Left cardiac atrium (tissue), 4 donors: ENCODE measurements at regions not wholly inside any gene's neighbourhood (a gene's known extent, or its start where the extent isn't known, plus 50 kb on each side); places are given as distances from the start of the nearest gene placed in this dataset.

ENCODE experiments used
- ATAC-seq, 2 donors: fragments of 200-7000 bp; cut with Tn5 transposase; one replicate each; pipeline ENCODE4 v1.9.1; 2020; ENCODE audit warnings: mild to moderate bottlenecking in 2 of 2, moderate library complexity in 2 of 2
- DNase-seq: peaks from one replicate; pipeline ENCODE4 v3.0.0-alpha.2; 2020
- intact Hi-C, 2 donors: fragments of 100-400 bp; cut with DNase I; formaldehyde crosslinking; loops; one replicate each; pipeline versions ENCODE4 v1.14.1 to v1.15.1; 2022 to 2023
- donor health status: DM: no; HTN: yes; CAD: no.
- donor health status: DM: no; HTN: yes; CAD: no; lungs with severe emphysema.
- donor health status: DM: yes; HTN: yes; CAD: no.
- donor health status: Dilated cardiomyopathy.

- no peak for DNase-seq
These were observed 200.8 kb downstream of the TTC32 start for GRCh38 chr2:19700861-19701585.

GRCh38 chr2:19697131-19697530, 204.7 kb downstream of the TTC32 start:
- no peak for DNase-seq
- ATAC-seq, result no peak
- intact Hi-C loops, result no loop called here

More at GRCh38 chr2:19700861-19701585, 200.8 kb downstream of the TTC32 start:
- ATAC-seq, result no peak
- intact Hi-C loops, result no loop called here

- DNase-seq (no peak), ATAC-seq (no peak)
- intact Hi-C loops, result no loop called here
These were observed 206.1 kb downstream of the TTC32 start for GRCh38 chr2:19695706-19696105.

- no peak for ATAC-seq
- DNase-seq, result no peak
- intact Hi-C loops, result no loop called here
These were observed 209.9 kb downstream of the TTC32 start for GRCh38 chr2:19691892-19692291.

GRCh38 chr2:19690429-19690828, 211.4 kb downstream of the TTC32 start:
- DNase-seq (no peak), ATAC-seq (no peak)
- intact Hi-C loops, result no loop called here

- ATAC-seq (no peak), DNase-seq (no peak)
- intact Hi-C loops, result loop anchor here in 1 of 2 donors (5.0 kb wide), 2 partner anchors 37 to 327 kb away; no protein-coding TSS in a partner anchor
These were observed 212.1 kb downstream of the TTC32 start for GRCh38 chr2:19689646-19690168.

- ATAC-seq (peak; percentile 88 to 91), DNase-seq (peak; percentile 43)
- intact Hi-C loops, result loop anchor here in 1 of 2 donors (5.0 kb wide), 2 partner anchors 36 to 326 kb away; no protein-coding TSS in a partner anchor
These were observed 213.7 kb downstream of the TTC32 start for GRCh38 chr2:19688059-19688458.

- intact Hi-C loops, result loop anchor here in 1 of 2 donors (5.0 kb wide), 2 partner anchors 35 to 325 kb away; no protein-coding TSS in a partner anchor
- DNase-seq (no peak), ATAC-seq (no peak)
These were observed 214.6 kb downstream of the TTC32 start for GRCh38 chr2:19687017-19687659.

- ATAC-seq (no peak), DNase-seq (no peak)
- intact Hi-C loops, result loop anchor here in 1 of 2 donors (5.0 kb wide), 2 partner anchors 34 to 324 kb away; no protein-coding TSS in a partner anchor
These were observed 215.3 kb downstream of the TTC32 start for GRCh38 chr2:19686439-19686838.

- DNase-seq, result no peak
- intact Hi-C loops, result loop anchor here in 1 of 2 donors (5.0 kb wide), 2 partner anchors 33 to 323 kb away; no protein-coding TSS in a partner anchor
- no peak for ATAC-seq
These were observed 216.1 kb downstream of the TTC32 start for GRCh38 chr2:19685731-19686130.

GRCh38 chr2:19684516-19684915, 217.3 kb downstream of the TTC32 start:
- DNase-seq (no peak), ATAC-seq (no peak)
- intact Hi-C loops, result no loop called here

- ATAC-seq, result no peak
- intact Hi-C loops, result no loop called here
- DNase-seq, result no peak
These were observed 218.2 kb downstream of the TTC32 start for GRCh38 chr2:19683556-19683955.

- intact Hi-C loops, result no loop called here
- DNase-seq, result no peak
- ATAC-seq, result no peak
These were observed 219.3 kb downstream of the TTC32 start for GRCh38 chr2:19682493-19682892.

GRCh38 chr2:19677825-19678518, 223.8 kb downstream of the TTC32 start:
- ATAC-seq (peak; percentile 91 to 93), DNase-seq (peak; percentile 81)
- intact Hi-C loops, result no loop called here

GRCh38 chr2:19677215-19677777, 224.5 kb downstream of the TTC32 start:
- intact Hi-C loops, result no loop called here
- ATAC-seq (no peak), DNase-seq (no peak)

GRCh38 chr2:19676770-19677169, 225.0 kb downstream of the TTC32 start:
- intact Hi-C loops, result no loop called here
- DNase-seq, result no peak
- ATAC-seq, result no peak

- ATAC-seq, result no peak
- no peak for DNase-seq
- intact Hi-C loops, result no loop called here
These were observed 225.8 kb downstream of the TTC32 start for GRCh38 chr2:19675856-19676460.

GRCh38 chr2:19675003-19675629, 226.7 kb downstream of the TTC32 start:
- no peak for DNase-seq
- intact Hi-C loops, result no loop called here
- no peak for ATAC-seq
